Epithelial cell of proximal tubule (primary cell): ENCODE measurements at regions not wholly inside any gene's neighbourhood (a gene's known extent, or its start where the extent isn't known, plus 50 kb on each side); places are given as distances from the start of the nearest gene placed in this dataset.

Experiments used
- DNase-seq: peaks from one replicate; pipeline ENCODE4 v3.0.0-alpha.2; 2011; ENCODE audit warnings: low read depth
- H3K4me3 ChIP-seq: 2 replicates; pipeline ENCODE4 v1.5.1; 2011; ENCODE audit warnings: low read depth, mild to moderate bottlenecking, low read length
- TF ChIP-seq, protein P1 (sequence below): conservative IDR thresholded peaks from 2 replicates; pipeline ENCODE4 v1.5.1; 2012; ENCODE audit warnings: low read depth, mild to moderate bottlenecking, low read length

DNA sequence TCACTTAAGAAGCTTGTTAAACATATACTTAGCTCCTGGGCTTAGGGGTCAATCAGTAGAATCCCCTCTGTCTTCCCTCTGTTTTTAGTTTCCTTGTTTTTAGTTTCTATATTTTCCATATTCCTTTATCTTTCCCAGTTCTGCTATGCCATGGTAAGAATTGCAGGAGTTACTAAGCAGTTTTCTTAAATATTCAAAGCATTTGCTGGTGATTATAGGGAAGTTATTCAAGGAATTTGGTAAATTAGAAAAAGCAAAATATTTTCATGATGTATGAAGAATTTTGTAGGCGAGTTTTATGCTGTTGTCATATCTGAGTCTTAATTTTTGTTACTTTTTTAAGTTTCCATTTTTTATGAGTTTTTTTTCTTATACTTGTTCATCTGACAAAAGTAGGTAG is 91.6 kb upstream of the NUDT6 start:
- TF ChIP-seq, protein P1, sequence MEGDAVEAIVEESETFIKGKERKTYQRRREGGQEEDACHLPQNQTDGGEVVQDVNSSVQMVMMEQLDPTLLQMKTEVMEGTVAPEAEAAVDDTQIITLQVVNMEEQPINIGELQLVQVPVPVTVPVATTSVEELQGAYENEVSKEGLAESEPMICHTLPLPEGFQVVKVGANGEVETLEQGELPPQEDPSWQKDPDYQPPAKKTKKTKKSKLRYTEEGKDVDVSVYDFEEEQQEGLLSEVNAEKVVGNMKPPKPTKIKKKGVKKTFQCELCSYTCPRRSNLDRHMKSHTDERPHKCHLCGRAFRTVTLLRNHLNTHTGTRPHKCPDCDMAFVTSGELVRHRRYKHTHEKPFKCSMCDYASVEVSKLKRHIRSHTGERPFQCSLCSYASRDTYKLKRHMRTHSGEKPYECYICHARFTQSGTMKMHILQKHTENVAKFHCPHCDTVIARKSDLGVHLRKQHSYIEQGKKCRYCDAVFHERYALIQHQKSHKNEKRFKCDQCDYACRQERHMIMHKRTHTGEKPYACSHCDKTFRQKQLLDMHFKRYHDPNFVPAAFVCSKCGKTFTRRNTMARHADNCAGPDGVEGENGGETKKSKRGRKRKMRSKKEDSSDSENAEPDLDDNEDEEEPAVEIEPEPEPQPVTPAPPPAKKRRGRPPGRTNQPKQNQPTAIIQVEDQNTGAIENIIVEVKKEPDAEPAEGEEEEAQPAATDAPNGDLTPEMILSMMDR = no peak
- H3K4me3 ChIP-seq = no peak overlapping the region
- no peak for DNase-seq

DNA sequence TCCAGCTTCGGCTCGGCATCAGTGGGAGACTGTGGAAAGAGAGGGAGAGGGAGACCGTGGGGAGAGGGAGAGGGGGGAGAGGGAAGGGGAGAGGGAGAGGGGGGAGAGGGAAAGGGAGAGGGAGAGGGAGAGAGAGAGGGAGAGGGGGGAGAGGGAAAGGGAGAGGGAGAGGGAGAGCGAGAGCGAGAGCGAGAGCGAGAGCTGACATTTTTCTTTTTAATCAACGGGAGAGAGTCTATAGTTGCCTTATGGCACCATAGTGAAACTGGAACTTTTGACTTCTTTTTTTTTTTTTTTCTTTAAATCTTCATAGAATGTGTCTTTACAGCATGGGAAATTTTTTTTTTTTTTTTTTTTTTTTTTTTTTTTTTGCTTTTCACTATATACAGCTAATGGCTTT is 94.7 kb upstream of the NUDT6 start:
- TF ChIP-seq, protein P1 = no peak
- no peak overlapping the region for H3K4me3 ChIP-seq
- DNase-seq = no peak

DNA sequence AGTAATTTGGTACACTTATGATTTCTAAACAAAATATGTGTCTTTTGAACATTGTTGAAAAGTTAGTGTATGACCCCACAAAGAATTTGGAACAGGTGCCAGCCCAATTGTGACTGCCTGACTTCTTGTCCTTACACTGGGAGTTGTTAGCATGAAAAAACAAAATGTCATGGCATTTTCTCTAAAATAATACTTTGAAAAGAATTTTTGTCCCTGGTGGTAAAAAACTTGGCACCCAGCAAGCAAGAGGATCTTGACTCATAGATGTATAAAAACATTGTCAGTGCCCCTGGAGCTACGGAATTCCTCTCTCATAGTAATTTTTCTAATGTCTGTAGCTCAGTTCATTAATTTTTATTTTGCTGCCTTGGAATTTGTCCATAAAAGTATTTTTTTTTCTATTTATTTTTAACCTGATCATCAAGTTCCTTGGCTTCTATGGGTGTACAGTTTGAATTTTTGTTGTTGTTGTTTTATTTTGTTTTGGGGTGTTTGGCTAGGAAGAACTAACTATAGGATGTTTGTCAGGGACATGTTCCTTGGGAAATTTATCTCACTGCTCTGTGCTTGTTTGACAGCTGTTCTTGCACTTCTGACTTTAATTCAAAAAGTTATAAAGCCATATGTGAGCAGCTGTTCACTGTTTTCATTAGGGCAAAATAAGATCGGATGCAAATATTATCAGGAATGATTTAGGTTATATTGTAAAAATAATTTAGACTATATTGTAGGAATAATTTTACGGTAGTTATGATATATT is 95.4 kb upstream of the NUDT6 start:
- H3K4me3 ChIP-seq = no peak overlapping the region
- TF ChIP-seq, protein P1 = no peak
- no peak for DNase-seq

GRCh38 chr4:123018396-123018775 is 96.0 kb upstream of the NUDT6 start:
- DNase-seq = no peak
- H3K4me3 ChIP-seq = no peak overlapping the region
- TF ChIP-seq, protein P1 = no peak

DNA sequence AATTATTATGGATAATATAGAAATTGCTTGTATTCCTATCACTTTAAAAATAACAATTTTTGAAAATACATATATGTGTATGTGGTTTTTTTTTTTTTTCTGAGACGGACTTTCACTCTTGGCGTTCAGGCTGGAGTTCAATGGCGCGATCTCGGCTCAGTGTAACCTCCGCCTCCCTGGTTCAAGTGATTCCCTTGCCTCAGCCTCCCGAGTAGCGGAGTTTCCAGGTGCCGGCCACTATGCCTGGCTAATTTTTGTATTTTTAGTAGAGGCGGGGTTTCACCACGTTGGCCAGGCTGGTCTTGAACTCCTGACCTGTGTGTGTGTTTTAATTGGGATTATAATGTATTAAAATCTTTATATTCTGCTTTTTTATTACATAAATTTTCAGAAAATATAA is 97.9 kb upstream of the NUDT6 start:
- DNase-seq = no peak
- TF ChIP-seq, protein P1 = no peak
- no peak overlapping the region for H3K4me3 ChIP-seq

- DNase-seq = no peak
- no peak overlapping the region for H3K4me3 ChIP-seq
- TF ChIP-seq, protein P1 = no peak
These were observed 101.2 kb upstream of the NUDT6 start for GRCh38 chr4:123023647-123024046.

- DNase-seq = no peak
- TF ChIP-seq, protein P1 = no peak
- no peak overlapping the region for H3K4me3 ChIP-seq
These were observed 102.3 kb upstream of the NUDT6 start for GRCh38 chr4:123024710-123025109.
